HG03571 (cell line): ENCODE measurements at regions not wholly inside any gene's neighbourhood (a gene's known extent, or its start where the extent isn't known, plus 50 kb on each side); places are given as distances from the start of the nearest gene placed in this dataset.
"Not testable (repeated sequence)": the region's sequence is repeated elsewhere in the genome, so short reads cannot be mapped to it uniquely, and the experiment has no call there.

ENCODE experiments used
- ATAC-seq: cut with Tn5 transposase; IDR thresholded peaks from one replicate; pipeline ENCODE4 v1.9.1; 2021; ENCODE audit not compliant: unreplicated experiment

DNA sequence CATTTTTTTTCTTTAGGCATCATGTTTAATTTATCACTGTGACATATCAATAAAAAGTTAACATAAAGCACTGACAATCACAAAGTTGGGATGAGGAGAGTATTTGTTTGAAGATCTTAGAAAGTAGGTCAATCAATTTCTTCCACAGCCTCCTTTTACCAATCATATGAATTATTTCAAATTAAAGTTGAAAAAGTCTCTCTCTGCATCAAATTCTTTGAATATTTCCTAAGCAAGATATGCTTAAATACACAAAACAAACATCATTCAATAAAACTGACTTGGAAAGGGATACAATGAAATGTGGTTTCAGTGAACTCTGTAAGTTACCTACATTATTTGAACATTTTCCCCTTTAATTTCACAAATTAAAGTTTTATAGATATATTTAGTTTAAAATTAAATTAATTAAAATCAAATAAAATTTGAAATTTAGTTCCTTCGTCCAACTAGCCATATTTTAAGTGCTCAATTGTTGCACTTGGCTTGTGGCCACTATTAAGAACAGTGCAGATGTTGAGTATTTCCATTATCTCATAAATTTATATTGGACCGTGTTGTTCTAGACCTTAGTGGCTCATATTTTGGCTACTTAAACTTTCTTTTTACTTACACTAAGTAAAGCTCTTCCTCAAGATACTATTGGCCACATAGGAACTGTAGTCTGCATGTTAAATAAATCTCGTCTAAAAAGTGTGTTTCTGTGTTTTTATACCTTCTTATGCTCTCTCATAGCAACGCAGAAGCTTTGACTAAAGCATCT lies 949.7 kb upstream of the NUDT12 start:
- ATAC-seq, result no peak

DNA sequence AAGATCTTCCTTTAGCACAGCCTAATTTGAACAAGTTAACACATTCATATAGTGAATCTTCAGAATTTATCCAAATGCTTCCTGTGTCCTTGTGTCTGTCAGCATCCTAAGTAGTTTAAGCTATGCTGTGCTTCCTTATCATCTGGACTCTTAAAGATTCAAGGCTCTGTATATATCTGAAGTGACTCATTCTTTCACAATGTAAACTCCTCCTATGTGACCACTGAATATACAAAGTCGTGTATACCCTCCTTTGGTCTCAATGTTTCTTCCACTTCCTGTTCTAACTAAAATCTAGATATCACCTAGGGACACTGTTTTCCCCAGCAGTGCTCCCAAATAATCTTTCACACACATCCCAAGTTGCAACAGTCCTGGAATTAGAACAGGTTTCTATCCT lies 935.7 kb upstream of the NUDT12 start:
- no peak for ATAC-seq

DNA sequence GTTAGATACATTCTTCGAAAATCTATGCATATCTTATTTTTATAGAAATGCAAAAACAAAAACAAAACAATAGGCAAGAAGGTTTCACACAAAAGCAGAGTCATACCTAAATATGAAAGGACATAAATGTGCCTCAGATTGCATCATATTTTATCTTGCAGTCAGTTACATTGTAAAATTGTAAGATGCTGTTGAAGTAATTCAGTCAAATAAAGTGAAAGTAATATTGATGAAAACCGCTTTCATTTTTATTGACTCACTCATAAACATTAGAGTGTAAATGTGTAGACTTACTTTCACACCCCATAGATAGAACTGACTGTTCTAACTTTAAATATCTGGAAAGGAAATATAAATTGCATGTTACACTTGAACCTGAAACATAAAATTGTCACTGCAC lies 931.5 kb upstream of the NUDT12 start:
- ATAC-seq, result no peak

DNA sequence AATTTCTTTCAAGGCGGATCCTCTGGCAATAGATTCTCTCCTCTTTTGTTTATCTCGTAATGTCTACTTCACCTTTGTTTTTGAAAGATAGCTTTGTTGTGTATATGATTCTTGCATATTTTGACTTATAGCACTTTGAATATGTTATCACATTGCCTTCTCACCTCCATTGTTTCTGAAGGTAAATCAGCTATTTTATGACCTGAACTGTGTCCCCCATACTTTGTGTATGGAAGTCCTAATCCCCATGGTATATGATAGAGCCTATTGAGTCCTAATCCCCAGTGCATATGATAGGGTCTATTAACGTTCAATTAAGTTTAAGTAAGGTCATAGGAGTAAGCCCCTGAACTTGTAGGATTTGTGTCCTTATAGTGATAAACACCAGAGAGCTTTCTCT lies 910.2 kb upstream of the NUDT12 start:
- no peak for ATAC-seq

DNA sequence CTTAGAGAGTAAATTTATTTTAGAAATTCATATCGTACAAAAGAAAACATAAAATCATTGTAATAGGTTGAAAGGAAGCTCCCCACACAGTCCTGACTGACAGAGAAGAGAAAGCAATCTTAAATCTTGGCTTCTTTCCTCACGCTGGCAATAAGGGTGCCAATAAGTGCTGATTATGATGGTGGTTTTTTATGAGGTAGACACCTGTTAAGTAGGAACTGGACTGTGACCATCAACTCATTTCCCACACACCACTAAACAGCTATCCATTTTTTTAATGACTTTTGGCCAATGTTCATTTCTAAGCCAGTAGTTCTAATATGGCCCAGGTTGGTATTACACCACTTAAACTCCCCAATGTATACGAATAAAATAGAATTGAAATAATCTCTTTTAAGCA lies 893.5 kb upstream of the NUDT12 start:
- ATAC-seq, result no peak

DNA sequence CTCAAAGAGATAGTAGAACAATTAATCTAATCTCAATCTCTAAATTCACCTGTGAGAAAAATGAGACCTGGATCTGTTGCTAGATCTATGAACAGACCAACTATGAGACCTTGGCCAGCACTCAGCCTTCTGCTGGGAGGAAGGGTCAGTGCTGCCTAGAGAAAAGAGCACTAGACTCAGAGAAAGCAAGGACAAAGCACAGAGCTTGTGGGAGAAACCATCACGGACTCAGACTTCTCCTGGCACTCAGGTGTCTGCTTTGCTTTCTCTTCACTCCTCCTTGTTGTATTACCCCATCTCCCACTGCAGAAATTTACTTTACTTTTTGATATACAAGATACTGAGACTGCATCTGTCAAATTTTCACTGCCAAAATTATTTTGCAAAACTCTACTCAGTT lies 890.0 kb upstream of the NUDT12 start:
- ATAC-seq, result no peak

DNA sequence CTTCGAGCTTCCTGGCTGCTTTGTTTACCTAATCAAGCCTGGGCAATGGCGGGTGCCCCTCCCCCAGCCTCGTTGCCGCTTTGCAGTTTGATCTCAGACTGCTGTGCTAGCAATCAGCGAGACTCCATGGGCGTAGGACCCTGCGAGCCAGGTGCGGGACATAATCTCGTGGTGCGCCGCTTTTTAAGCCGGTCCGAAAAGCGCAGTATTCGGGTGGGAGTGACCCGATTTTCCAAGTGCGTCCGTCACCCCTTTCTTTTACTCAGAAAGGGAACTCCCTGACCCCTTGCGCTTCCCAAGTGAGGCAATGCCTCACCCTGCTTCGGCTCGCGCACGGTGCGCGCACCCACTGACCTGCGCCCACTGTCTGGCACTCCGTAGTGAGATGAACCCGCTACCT lies 889.3 kb upstream of the NUDT12 start:
- ATAC-seq, result not testable (repeated sequence)

DNA sequence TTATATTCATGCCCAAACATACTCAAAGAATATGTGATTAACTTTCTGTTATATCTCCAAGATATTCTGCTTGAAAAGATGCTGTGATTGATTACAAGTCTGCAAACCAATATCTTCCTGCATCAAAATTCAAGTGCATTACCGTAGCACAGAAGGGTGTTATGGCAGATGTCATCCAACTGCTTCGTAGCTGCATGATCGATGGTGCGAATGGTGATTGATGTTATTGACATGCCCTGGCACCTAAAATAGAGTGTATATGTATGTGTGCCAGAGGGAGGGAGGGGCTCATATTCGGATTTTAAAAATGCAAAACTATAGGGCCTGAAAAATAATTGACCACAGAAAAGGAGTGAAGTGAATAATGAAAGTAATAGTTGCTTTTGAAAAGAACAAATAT lies 882.1 kb upstream of the NUDT12 start:
- no peak for ATAC-seq

DNA sequence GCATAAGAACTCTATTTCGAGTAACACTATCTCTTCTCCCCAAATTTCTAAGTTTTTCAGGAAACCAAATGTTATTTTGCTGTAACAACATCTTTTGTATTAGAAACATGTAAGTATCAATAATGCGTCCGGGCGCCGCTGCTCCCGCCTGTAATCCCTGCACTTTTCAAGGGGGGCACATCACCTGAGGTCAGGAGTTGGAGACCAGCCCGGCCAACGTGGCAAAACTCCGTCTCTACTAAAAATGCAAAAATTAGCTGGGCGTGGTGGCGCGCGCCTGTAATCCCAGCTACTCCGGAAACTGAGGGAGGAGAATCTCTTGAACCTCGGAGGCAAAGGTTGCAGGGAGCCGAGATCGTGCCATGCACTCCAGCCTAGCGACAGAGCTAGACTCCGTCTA lies 881.1 kb upstream of the NUDT12 start:
- ATAC-seq, result no peak

DNA sequence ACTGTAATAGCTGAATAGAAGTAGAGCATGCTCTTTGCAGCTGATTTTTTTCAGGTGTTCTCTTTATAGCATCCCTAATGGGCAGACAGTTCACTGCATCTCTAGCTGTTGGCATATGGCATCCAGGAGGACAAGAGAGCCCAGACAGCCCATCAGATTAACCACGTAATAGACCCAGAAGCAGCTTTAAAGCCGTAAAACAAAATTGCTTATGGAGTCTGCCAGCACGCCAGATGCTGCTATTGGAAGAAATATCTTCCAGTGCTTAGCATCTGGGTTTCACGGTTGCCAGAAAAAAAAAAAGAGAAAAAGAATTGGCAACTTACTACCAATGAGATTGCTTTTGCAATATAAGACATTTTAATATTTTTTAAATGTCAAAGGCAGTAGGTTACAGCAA lies 869.4 kb upstream of the NUDT12 start:
- ATAC-seq, result no peak

DNA sequence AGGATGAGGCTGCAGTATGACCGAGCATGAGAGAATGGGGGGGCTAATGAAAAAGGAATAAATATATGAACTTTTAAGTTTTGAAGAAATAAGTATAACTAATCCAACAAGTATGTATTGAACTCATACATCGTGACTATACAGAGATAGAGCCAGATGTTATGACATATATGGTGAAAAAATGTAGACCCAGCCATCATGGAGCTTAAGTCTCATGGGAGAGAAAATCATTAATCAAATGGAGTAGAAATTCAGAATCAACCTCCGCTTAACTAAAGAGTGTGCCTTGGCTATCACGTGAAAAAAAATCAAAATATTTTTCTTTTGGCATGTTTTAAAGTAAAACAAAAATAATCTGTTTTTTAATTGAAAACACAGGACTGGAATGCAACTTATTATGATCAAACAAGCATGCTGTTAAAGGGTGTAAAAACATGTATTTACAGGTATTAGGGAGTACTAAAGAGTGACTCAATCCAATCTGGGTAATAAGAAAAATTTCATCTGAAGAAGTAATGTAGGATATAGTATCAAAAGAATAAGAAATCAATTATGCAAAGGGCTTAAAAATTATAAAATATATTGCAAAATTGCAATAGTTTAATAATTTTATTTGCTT lies 868.5 kb upstream of the NUDT12 start:
- no peak for ATAC-seq

DNA sequence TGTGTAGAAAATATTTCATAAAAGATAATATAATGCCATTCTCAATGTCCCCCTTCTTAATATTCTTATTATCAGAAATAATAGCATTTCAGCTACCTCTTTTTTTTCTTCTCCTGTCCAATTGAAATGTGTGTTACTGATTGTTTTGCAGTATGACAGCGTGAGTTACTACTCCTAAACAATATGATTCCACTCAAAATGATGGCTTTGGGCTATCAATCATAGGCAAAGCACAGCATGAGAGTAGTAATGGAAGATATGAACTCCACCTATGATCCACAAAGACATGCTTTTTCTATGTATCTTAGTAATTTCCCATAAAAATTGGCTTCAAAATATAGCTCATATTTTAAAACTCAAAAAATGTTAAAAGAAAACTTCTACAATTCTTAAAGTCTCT lies 867.3 kb upstream of the NUDT12 start:
- no peak for ATAC-seq

DNA sequence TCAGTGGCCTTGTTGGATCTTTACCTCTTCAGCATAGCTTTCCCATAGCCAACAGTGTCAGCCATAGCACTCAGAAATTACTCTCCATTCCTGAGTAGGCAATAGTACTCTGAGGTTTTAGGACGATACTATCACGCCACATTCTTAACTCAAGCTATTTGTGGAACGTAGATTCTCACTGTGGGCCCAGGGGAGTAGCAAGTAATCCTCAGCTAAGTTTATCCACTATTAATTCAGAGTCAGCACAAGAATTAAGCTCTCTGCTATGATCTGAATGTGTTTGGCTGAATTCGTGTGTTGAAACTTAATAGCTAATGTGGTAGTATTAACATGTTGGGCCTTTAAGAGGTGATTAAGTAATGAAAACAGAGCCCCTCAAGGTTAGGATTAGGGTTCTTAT lies 858.8 kb upstream of the NUDT12 start:
- ATAC-seq, result no peak

DNA sequence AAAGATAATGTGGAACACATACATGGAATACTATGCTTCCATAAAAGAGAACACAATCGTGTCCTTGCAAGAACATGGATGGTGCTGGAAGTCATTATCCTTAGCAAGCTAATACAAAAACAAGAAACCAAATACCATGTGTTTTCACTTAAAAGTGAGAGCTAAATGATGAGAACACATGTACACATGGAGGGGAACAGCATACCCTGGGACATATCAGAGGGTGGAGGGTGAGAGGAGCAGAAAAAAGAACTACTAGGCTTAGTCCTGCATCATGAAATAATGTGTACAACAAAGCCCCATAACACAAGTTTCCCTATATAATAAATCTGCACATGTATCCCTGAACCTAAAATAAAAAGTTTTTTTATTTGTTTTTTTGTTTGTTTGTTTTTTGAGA lies 855.5 kb upstream of the NUDT12 start:
- ATAC-seq, result no peak

DNA sequence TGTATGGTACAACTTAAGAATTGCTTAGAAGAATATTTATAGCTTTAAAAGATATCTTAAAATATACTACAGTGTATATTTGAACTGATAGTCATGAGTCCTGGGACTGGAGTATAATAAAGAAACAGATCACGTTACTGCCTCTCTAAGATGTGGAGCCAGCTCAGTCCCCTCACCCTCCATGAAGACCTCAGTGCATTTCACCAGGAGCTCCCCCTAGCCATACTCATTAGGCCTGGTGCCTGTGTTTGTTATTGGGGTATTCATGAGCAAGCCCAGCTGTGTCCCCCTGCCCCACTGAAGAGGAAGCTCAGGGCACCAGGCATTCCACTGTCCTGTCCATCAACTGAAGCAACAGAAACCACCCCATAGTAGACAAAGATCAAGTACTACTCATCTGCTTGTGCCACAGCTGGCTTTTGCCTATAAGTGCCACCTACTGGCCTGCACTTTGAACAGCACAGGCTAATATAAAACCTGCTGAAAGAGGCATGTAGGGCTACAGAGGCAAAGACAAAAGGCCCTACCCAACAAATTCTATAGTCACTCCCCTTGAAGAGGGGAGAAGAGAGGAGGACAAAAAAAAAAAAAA lies 850.2 kb upstream of the NUDT12 start:
- no peak for ATAC-seq

DNA sequence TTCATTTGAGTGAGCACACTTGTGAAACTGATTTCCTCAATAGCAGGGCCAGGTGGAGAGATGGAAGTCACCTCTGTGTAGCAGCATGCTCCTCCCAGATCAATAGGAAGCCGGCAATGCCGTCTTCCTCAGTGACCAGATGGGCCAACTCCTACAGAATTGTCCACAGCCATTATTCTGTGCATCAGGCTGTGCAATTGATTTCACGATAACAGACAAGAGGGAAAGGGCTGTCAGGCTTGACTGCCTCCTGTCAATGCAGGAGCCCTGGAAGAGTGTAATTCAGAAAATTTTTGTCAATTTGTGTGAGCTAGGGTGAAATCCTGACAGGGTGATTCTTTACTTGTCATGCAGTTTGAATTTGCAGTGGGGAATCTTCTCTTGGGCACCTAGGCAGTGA lies 838.4 kb upstream of the NUDT12 start:
- no peak for ATAC-seq

DNA sequence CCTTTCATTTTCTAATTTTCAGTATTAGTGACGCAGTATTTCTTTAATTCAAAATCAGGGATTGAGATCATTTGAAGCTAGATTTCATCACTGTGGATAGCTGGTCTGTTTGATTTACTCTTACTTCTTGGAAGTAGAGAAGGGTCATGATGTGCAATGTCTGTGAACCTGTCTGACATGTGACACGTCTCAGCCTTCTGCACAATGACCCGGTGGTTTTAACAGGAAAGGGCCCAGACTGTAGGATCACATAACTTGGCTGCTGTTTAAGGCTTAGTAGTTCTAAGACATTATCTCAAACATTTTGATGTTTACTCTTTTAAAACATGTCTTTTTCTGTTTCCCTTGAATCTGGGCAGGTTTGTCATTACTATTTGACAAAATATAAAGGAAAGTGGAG lies 823.3 kb upstream of the NUDT12 start:
- ATAC-seq, result no peak

DNA sequence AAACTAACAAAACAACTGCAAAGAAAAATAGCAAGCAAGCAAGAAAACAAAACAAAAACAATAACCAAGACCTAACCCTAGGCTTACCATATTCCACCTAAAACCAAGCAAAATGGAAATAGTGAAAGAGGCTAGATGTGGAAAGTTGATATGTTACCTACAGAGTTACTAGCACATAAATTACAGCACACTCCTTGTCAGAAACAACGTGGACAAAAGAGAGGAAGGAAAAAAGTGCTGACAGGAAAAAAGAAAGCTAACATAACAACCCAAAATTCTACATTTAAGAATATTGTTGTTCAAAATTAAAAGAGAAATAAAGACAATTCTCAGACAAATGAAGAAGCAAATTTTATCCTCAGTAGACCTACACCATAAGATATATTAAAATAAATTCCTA lies 812.8 kb upstream of the NUDT12 start:
- no peak for ATAC-seq

DNA sequence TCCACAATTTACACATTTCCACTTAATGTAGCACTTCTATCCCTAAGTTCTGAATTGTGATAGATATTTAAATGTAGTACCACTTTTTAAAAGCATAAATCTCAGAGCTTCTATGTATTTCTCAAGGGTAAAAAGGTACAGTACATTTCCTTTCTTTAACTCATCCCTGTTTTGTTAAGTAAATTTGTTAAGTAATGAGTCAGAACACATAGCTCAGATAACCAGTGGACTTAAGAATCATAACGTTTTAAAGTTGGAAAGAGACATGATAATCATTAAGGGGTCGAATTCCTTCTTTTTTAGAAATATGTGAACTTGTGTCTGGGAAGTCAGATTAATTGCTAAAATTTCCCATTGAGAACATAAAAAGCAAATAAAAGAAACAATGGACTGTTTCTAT lies 810.2 kb upstream of the NUDT12 start:
- no peak for ATAC-seq

DNA sequence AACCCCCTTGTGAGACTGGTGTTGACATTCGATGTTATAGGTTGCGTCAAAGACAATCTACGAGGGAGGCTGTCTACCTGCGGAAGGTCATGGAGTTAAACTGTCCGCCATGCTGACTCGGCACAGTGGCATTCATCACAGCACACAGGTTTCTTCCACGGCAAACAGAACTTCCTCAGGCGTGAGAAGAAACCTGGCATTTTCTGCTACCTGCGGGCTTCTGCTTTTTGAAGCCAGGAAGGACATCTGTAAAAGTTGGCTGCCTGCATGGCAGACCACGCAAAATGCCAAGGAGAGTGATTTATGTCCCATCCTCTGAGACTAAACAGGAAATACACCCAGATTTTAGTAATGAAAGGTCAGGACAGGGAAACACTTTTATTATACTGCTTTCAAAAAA lies 809.8 kb upstream of the NUDT12 start:
- ATAC-seq, result no peak

DNA sequence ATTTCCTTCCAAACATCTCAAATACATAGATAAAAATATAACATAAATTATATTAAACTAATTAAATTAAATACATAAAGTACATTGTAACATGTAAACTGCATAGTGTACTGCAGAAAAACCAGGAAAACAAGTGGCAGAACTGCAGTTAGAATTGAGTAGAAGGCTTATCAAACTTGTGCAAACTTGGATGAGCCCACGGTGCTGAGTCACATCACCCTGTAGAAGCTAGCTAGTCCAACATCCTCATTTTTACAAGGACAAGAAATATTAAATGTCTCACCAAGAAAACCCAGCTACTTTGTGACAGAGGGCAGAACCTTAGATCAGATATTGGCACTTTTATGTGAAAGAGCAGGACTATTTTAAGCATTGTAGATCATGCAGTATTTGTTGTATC lies 807.9 kb upstream of the NUDT12 start:
- ATAC-seq, result no peak

DNA sequence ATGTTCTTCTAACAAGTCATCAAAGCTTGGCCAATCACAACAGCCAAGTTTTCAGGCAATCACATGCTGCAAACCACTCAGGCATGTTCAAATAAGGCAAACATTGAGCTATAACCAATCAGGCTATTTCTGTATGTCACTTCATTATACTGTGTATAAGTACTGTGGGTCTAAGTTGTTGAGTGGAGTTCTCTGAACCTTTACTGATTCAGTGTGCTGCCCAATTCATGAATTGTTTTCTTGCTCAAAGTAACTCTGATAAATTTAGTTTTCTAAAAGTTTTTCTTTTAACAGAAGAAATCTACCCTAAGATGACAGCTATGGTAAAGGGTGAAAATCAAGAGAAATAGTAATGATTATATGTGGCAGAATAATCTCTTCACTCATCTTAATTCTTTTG lies 805.4 kb upstream of the NUDT12 start:
- no peak for ATAC-seq

DNA sequence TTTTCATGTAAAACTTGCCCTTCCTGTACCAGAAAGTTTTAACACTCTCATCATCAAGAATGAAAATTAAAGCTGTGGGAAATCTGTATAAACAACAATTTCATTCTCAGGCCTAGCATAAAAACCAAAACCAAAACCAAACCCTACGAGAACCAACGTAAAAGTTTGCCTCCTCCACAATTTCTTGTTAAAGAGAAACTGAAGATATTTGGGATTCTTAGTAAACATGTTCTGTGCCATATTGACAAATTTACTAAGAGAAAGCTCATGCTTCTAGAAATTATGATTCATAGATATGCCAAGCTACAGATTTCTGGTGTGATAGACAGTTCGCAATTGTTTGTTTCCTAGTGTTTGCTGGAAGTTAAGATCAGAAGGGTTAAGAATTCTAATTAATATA lies 801.0 kb upstream of the NUDT12 start:
- no peak for ATAC-seq
